Tibial artery (tissue), 4 donors: ENCODE measurements at regions not wholly inside any gene's neighbourhood (a gene's known extent, or its start where the extent isn't known, plus 50 kb on each side); places are given as distances from the start of the nearest gene placed in this dataset.

Experiments used
- DNase-seq, 2 donors: peaks; one replicate each; pipeline ENCODE4 v3.0.0-alpha.2; 2019
- H3K27ac ChIP-seq, 2 donors: fragments of 200-600 bp; sonication (generic) in 1 of 2; 1 replicate in 1 of 2; 2 replicates in 1 of 2; pipeline ENCODE4 v1.5.1; 2018 to 2019; ENCODE audit warnings: mild to moderate bottlenecking in 1 of 2
- H3K27me3 ChIP-seq, 2 donors: fragments of 200-600 bp; sonication (generic) in 1 of 2; one replicate each; pipeline versions ENCODE4 v1.5.1 to v1.6.0; 2016 to 2019
- H3K36me3 ChIP-seq, 3 donors: fragments of 200-600 bp; sonication (generic) in 2 of 3; one replicate each; pipeline ENCODE4 v1.5.1; 2016 to 2019; ENCODE audit warnings: mild to moderate bottlenecking in 2 of 3
- H3K4me1 ChIP-seq, 4 donors: fragments of 200-600 bp; sonication (generic) in 2 of 4; 1 replicate in 3 of 4; 2 replicates in 1 of 4; pipeline ENCODE4 v1.5.1; 2016 to 2019
- H3K4me3 ChIP-seq, 2 donors: fragments of 200-600 bp; sonication (generic) in 1 of 2; 1 replicate in 1 of 2; 2 replicates in 1 of 2; pipeline ENCODE4 v1.5.1; 2018 to 2019; ENCODE audit warnings: mild to moderate bottlenecking in 2 of 2
- H3K9me3 ChIP-seq, 3 donors: fragments of 200-600 bp; sonication (generic) in 1 of 3; one replicate each; pipeline ENCODE4 v1.5.1; 2016 to 2019
- CTCF ChIP-seq, 2 experiments: fragments of 200-600 bp in 1 of 2; fragments of 450-650 bp in 1 of 2; IDR thresholded peaks; one replicate each; pipeline ENCODE4 v1.5.1; 2017 to 2019; ENCODE audit warnings: antibody characterized with exemption in 2 of 2, mild to moderate bottlenecking in 1 of 2, moderate library complexity in 1 of 2
- intact Hi-C: fragments of 100-400 bp; cut with DNase I; formaldehyde crosslinking; loops from one replicate; pipeline ENCODE4 v1.15.0; 2023; ENCODE audit warnings: low total_unique reads

GRCh38 chr4:181659202-181659601 is 584.0 kb upstream of the TENM3 start:
- H3K4me1 ChIP-seq: no peaks in the 10 kb centered on the region
- no peaks in the 10 kb centered on the region for H3K36me3 ChIP-seq
- intact Hi-C loops: no loop called here
- H3K4me3 ChIP-seq: no peak overlapping the region
- H3K27ac ChIP-seq: no peak overlapping the region
- TF ChIP-seq CTCF (IDR thresholded peaks at IDR 0.05): no peak
- no peaks in the 10 kb centered on the region for H3K27me3 ChIP-seq
- no peaks in the 10 kb centered on the region for H3K9me3 ChIP-seq
- no peak for DNase-seq

GRCh38 chr4:181659876-181660275 is 583.3 kb upstream of the TENM3 start:
- H3K4me1 ChIP-seq: no peaks in the 10 kb centered on the region

GRCh38 chr4:181661090-181661489 is 582.1 kb upstream of the TENM3 start:
- no peak for DNase-seq
- H3K9me3 ChIP-seq: no peaks in the 10 kb centered on the region
- H3K4me3 ChIP-seq: no peak overlapping the region
- H3K36me3 ChIP-seq: no peaks in the 10 kb centered on the region
- intact Hi-C loops: no loop called here
- H3K27ac ChIP-seq: no peak overlapping the region
- H3K4me1 ChIP-seq: no peaks in the 10 kb centered on the region
- no peaks in the 10 kb centered on the region for H3K27me3 ChIP-seq
- no peak for TF ChIP-seq CTCF (IDR thresholded peaks at IDR 0.05)

More at GRCh38 chr4:181659876-181660275, 583.3 kb upstream of the TENM3 start:
- DNase-seq: no peak
- Histone ChIP-seq H3K36me3 (no peaks in the 10 kb centered on the region), H3K27me3 (no peaks in the 10 kb centered on the region), H3K9me3 (no peaks in the 10 kb centered on the region), H3K4me3 (no peak overlapping the region), H3K27ac (no peak overlapping the region)
- TF ChIP-seq CTCF (IDR thresholded peaks at IDR 0.05): no peak
- intact Hi-C loops: no loop called here

DNA sequence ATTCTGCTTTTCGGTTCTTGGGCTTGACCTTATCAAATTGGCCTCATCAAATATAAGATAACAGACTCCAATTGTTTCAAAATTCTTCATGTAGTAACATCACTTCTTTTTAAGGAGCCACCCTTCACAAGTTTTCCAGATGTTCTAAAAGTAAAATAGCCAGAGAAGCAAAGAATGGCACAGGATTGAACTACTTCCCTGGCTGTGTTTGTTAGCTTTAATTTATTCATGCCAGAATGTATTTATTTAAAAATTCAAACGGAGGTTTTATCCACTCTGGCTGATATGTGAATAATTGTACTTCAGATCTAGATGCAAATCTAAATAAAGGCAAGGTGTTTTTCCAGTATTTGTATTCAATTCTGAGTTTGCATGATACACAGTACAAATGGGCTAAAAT is 581.3 kb upstream of the TENM3 start:
- no peaks in the 10 kb centered on the region for H3K36me3 ChIP-seq
- intact Hi-C loops: no loop called here
- TF ChIP-seq CTCF (IDR thresholded peaks at IDR 0.05): no peak
- H3K27ac ChIP-seq: no peak overlapping the region
- H3K9me3 ChIP-seq: no peaks in the 10 kb centered on the region
- H3K27me3 ChIP-seq: no peaks in the 10 kb centered on the region
- DNase-seq: no peak
- no peak overlapping the region for H3K4me3 ChIP-seq
- no peaks in the 10 kb centered on the region for H3K4me1 ChIP-seq

DNA sequence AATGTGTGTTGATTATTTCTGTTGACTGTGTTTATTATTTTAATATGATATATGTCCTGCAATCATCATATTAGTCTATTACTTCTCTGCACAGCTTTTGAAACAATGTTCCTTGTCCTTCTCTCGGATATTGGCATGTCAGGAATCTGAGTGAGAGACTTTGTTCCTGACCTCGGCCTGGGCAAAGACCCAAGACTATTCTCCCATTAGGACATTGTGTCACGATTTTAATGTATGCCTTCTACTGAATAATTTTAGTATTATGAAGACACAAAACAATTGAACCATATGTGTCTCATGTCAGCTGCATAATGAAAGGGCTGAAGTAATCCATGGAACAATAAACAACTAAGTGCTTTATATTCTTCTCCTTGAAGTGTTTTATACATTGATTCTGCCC is 580.8 kb upstream of the TENM3 start:
- no peaks in the 10 kb centered on the region for H3K36me3 ChIP-seq
- no peak overlapping the region for H3K4me3 ChIP-seq
- intact Hi-C loops: no loop called here
- no peaks in the 10 kb centered on the region for H3K27me3 ChIP-seq
- no peaks in the 10 kb centered on the region for H3K9me3 ChIP-seq
- H3K27ac ChIP-seq: no peak overlapping the region
- TF ChIP-seq CTCF (IDR thresholded peaks at IDR 0.05): no peak
- DNase-seq: no peak
- H3K4me1 ChIP-seq: no peaks in the 10 kb centered on the region

DNA sequence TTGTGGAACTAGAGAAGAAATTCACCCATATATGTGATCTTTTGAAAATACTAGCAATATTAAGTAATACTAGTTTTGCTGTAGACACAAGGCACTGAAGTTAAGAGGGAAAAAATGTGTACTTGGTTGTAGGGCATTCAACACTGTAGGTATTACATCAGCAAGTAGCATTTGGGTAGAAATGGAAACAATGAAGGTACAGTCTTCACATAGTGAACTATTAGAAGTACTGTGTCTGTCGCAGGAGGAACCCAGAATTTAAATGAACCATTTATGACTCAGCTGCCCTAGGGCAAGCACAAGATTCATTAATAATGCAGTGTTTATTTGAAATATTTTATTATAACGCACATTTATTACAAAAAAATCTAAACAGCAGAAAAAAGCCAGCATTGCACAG is 572.7 kb upstream of the TENM3 start:
- Histone ChIP-seq H3K36me3 (no peaks in the 10 kb centered on the region), H3K4me3 (no peak overlapping the region), H3K27me3 (no peaks in the 10 kb centered on the region), H3K27ac (no peak overlapping the region), H3K4me1 (no peaks in the 10 kb centered on the region), H3K9me3 (no peaks in the 10 kb centered on the region)
- DNase-seq: no peak
- TF ChIP-seq CTCF (IDR thresholded peaks at IDR 0.05): no peak
- intact Hi-C loops: no loop called here
